K562 (cell line): ENCODE measurements at regions not wholly inside any gene's neighbourhood (a gene's known extent, or its start where the extent isn't known, plus 50 kb on each side); places are given as distances from the start of the nearest gene placed in this dataset.

Experiments used
- ATAC-seq: fragments of 200-7000 bp; cut with Tn5 transposase; 3 replicates; pipeline ENCODE4 v1.9.1; 2020; ENCODE audit warnings: moderate library complexity
- BruUV-seq: library from RNA; stranded (reverse); fragments of 400-500 nt; replicated peaks from 2 replicates; lab custom pipeline; 2021; lab: Mats Ljungman, UMichigan
- CTCF ChIA-PET: fragments of 300-600 bp; formaldehyde crosslinking; extraction: SDS; loops from one replicate; lab custom pipeline; 2021; ENCODE audit warnings: low intra/inter-chr PET ratio; lab: Yijun Ruan, JAX
- POLR2A ChIA-PET: fragments of 300-600, 350-650 bp; sonication (Branson Sonifier 250); formaldehyde crosslinking; extraction: SDS; loops from one replicate; lab custom pipeline; 2021; ENCODE audit warnings: antibody characterized with exemption, inconsistent platforms; lab: Yijun Ruan, JAX
- DNase-seq, 4 experiments: peaks; one replicate each; pipeline versions ENCODE4 v3.0.0 to v3.0.0-alpha.2; 2011 to 2018; ENCODE audit warnings: low spot score in 3 of 4, mixed read lengths in 3 of 4; ENCODE audit errors: extremely low read depth in 1 of 4
- FAIRE-seq: peaks from 2 replicates; lab custom pipeline; 2011; peaks lifted over from hg19 to GRCh38; lab: Jason Lieb, UNC
- H2AFZ ChIP-seq: 2 replicates; pipeline ENCODE4 v1.6.0; 2011; ENCODE audit warnings: low read depth, low read length, control low read depth, inconsistent platforms
- H3K27ac ChIP-seq: fragments of 200-600 bp; 3 replicates; pipeline ENCODE4 v1.8.0; 2011; ENCODE audit warnings: low read depth, mild to moderate bottlenecking, control low read depth, inconsistent platforms, low read length, moderate library complexity, mixed read lengths; ENCODE audit errors: extremely low read depth
- H3K27me3 ChIP-seq, 2 experiments: fragments of 300-600 bp in 1 of 2; 2 replicates in 1 of 2; 3 replicates in 1 of 2; pipeline versions ENCODE4 v1.6.0 to v1.8.0; 2011; ENCODE audit warnings: inconsistent platforms in 2 of 2, low read length in 2 of 2, mild to moderate bottlenecking in 1 of 2, mixed read lengths in 1 of 2, moderate library complexity in 1 of 2; ENCODE audit not compliant: control insufficient read depth in 2 of 2, insufficient read depth in 2 of 2
- H3K36me3 ChIP-seq: fragments of 300-600 bp; 3 replicates; pipeline ENCODE4 v1.8.0; 2011; ENCODE audit warnings: mild to moderate bottlenecking, low read length, inconsistent platforms; ENCODE audit not compliant: control insufficient read depth, insufficient read depth
- H3K4me1 ChIP-seq, 2 experiments: fragments of 200-600 bp in 1 of 2; replicated peaks in 1 of 2; 2 replicates in 1 of 2; 3 replicates in 1 of 2; pipeline versions ENCODE4 v1.5.1 to v1.8.0; 2011; ENCODE audit warnings: inconsistent platforms in 2 of 2, low read length in 2 of 2, mild to moderate bottlenecking in 1 of 2, mixed read lengths in 1 of 2, moderate library complexity in 1 of 2; ENCODE audit not compliant: control insufficient read depth in 2 of 2, insufficient read depth in 2 of 2
- H3K4me2 ChIP-seq: 2 replicates; pipeline ENCODE4 v1.6.1; 2011; ENCODE audit warnings: low read length, control low read depth, inconsistent platforms, mixed read lengths; ENCODE audit not compliant: insufficient read depth
- H3K4me3 ChIP-seq: fragments of 200-600 bp; sonication (generic), shearing (Covaris generic); 2 replicates; pipeline ENCODE4 v1.5.1; 2016; ENCODE audit warnings: control low read depth, inconsistent platforms
- H3K79me2 ChIP-seq: fragments of 200-600 bp; 3 replicates; pipeline ENCODE4 v1.8.0; 2011; ENCODE audit warnings: low read length, inconsistent platforms; ENCODE audit not compliant: control insufficient read depth, insufficient read depth
- H3K9ac ChIP-seq, 2 experiments: 2 replicates each; pipeline versions ENCODE4 v1.6.0 to v1.6.1; 2011; ENCODE audit warnings: low read depth in 2 of 2, low read length in 2 of 2, control low read depth in 1 of 2, inconsistent platforms in 1 of 2, mild to moderate bottlenecking in 1 of 2, mixed read lengths in 1 of 2; ENCODE audit not compliant: insufficient read depth in 1 of 2
- H3K9me1 ChIP-seq: one replicate; pipeline ENCODE4 v1.6.0; 2011; ENCODE audit warnings: inconsistent platforms, mild to moderate bottlenecking, low read length, moderate library complexity; ENCODE audit not compliant: control insufficient read depth, insufficient read depth
- H3K9me3 ChIP-seq: replicated peaks from 2 replicates; pipeline ENCODE4 v1.5.1; 2011; ENCODE audit warnings: low read depth, low read length, inconsistent platforms; ENCODE audit not compliant: control insufficient read depth, insufficient read depth
- H4K20me1 ChIP-seq: replicated peaks from 2 replicates; pipeline ENCODE4 v1.6.1; 2011; ENCODE audit warnings: low read length, inconsistent platforms, mixed read lengths; ENCODE audit not compliant: control insufficient read depth, insufficient read depth
- ATF7 ChIP-seq: fragments of 450-650 bp; IDR thresholded peaks from 2 replicates; pipeline ENCODE4 v1.7.1; 2014; ENCODE audit warnings: mild to moderate bottlenecking, moderate library complexity
- EP400 ChIP-seq: fragments of 450-650 bp; IDR thresholded peaks from 2 replicates; pipeline ENCODE4 v1.6.1; 2017; ENCODE audit warnings: antibody characterized with exemption, mild to moderate bottlenecking, moderate library complexity
- MTA1 ChIP-seq: fragments of 450-650 bp; IDR thresholded peaks from 2 replicates; pipeline ENCODE4 v1.6.1; 2017; ENCODE audit warnings: borderline replicate concordance
- SMARCA4 ChIP-seq: fragments of 450-650 bp; IDR thresholded peaks from 2 replicates; pipeline ENCODE4 v1.6.1; 2016
- ZBTB33 ChIP-seq: sonication (generic); formaldehyde crosslinking; IDR thresholded peaks from 2 replicates; pipeline ENCODE4 v1.8.1; 2023; ENCODE audit warnings: mild to moderate bottlenecking, missing genetic modification reagents
- ZNF12 ChIP-seq: sonication (generic); formaldehyde crosslinking; IDR thresholded peaks from 2 replicates; pipeline ENCODE4 v1.4.0; 2020; ENCODE audit warnings: mild to moderate bottlenecking, missing genetic modification reagents
- ZNF507 ChIP-seq: conservative IDR thresholded peaks from 2 replicates; pipeline ENCODE4 v1.6.1; 2017; ENCODE audit warnings: missing genetic modification characterization, missing compliant biosample characterization
- in situ Hi-C: fragments of 300-500 bp; cut with MboI; formaldehyde crosslinking; loops from 4 replicates; pipeline ENCODE4 v1.15.0; 2018; ENCODE audit warnings: inconsistent platforms, mixed read lengths
- intact Hi-C: fragments of 100-400 bp; cut with micrococcal nuclease; formaldehyde crosslinking; loops from 2 replicates; pipeline ENCODE4 v1.14.2; 2022

GRCh38 chr5:39670955-39671354, 246.2 kb upstream of the DAB2 start:
- Histone ChIP-seq H3K4me2 (no peak overlapping the region), H3K27ac (no peak overlapping the region), H3K4me3 (no peak overlapping the region), H3K9ac (no peak overlapping the region), H3K4me1 (no peaks in the 10 kb centered on the region), H3K27me3 (no peaks in the 10 kb centered on the region), H3K79me2 (no peaks in the 10 kb centered on the region), H3K36me3 (no peaks in the 10 kb centered on the region), H3K9me1 (no peaks in the 10 kb centered on the region), H2AFZ (no peak overlapping the region), H4K20me1 (no peaks in the 10 kb centered on the region), H3K9me3 (no peaks in the 10 kb centered on the region)
- CTCF ChIA-PET: no interaction called here
- no peak for ATAC-seq
- in situ Hi-C loops (no loop called here), intact Hi-C loops (no loop called here)
- FAIRE-seq: no peak
- BruUV-seq: no TSS peak
- no peak for DNase-seq
- POLR2A ChIA-PET: no interaction called here
- TF ChIP-seq SMARCA4: no peak
- TF ChIP-seq ATF7: no peak
- no peak for TF ChIP-seq ZNF12 (CRISPR knock-in tag)
- no peak for TF ChIP-seq ZNF507
- TF ChIP-seq MTA1: no peak
- no peak for TF ChIP-seq EP400
- TF ChIP-seq ZBTB33 (CRISPR knock-in tag): no peak
